HCT116 (cell line): ENCODE measurements at regions not wholly inside any gene's neighbourhood (a gene's known extent, or its start where the extent isn't known, plus 50 kb on each side); places are given as distances from the start of the nearest gene placed in this dataset.

Source experiments
- ATAC-seq: fragments of 200-7000 bp; cut with Tn5 transposase; 2 replicates; pipeline ENCODE4 v1.9.1; 2020; ENCODE audit warnings: mild to moderate bottlenecking, moderate library complexity
- BruUV-seq: library from RNA; stranded (reverse); fragments of 400-500 nt; replicated peaks from 2 replicates; lab custom pipeline; 2021; lab: Mats Ljungman, UMichigan
- CTCF ChIA-PET: fragments of 300-600 bp; sonication (Branson Sonifier 250); formaldehyde crosslinking; loops from one replicate; lab custom pipeline; 2021; ENCODE audit warnings: antibody characterized with exemption; lab: Charles Lee
- POLR2A ChIA-PET: fragments of 300-600, 350-600 bp; sonication (Branson Sonifier 250); formaldehyde crosslinking; loops from one replicate; lab custom pipeline; 2021; ENCODE audit warnings: antibody characterized with exemption; lab: Charles Lee
- RAD21 ChIA-PET, 2 experiments: fragments of 300-600 bp; sonication (Branson Sonifier 250); formaldehyde crosslinking; loops; one replicate each; lab custom pipeline; 2023; ENCODE audit warnings: low total read pairs in 2 of 2; ENCODE audit not compliant: uncharacterized antibody in 2 of 2, unreplicated experiment in 2 of 2, low non-redundant PET in 1 of 2; lab: Charles Lee
- DNase-seq: peaks from one replicate; pipeline ENCODE4 v3.0.0-alpha.2; 2010; ENCODE audit warnings: low read depth, low spot score
- H2AFZ ChIP-seq: fragments of 200-600 bp; shearing (Covaris generic), sonication (generic); 2 replicates; pipeline ENCODE4 v1.6.1; 2017; ENCODE audit warnings: low read depth, mixed run types, mixed read lengths, antibody characterized with exemption, low read length; ENCODE audit not compliant: poor library complexity, severe bottlenecking
- H3K27ac ChIP-seq: 2 replicates; pipeline ENCODE4 v1.5.1; 2012; ENCODE audit warnings: low read depth, low read length
- H3K27me3 ChIP-seq: fragments of 200-600 bp; sonication (generic); 2 replicates; pipeline ENCODE4 v1.6.1; 2016; ENCODE audit warnings: mixed run types, low read length, mixed read lengths; ENCODE audit not compliant: insufficient read depth
- H3K36me3 ChIP-seq, 2 experiments: fragments of 200-500 bp in 1 of 2; fragments of 200-600 bp in 1 of 2; sonication (Bioruptor generic) in 1 of 2; sonication (generic) in 1 of 2; 2 replicates each; pipeline versions ENCODE4 v1.5.1 to v1.6.1; 2014 to 2016; ENCODE audit warnings: low read length in 2 of 2, inconsistent platforms in 1 of 2, mixed read lengths in 1 of 2, mixed run types in 1 of 2; ENCODE audit not compliant: insufficient read depth in 2 of 2, control insufficient read depth in 1 of 2
- H3K4me1 ChIP-seq, 2 experiments: fragments of 200-600 bp in 1 of 2; sonication (generic) in 1 of 2; 2 replicates each; pipeline versions ENCODE4 v1.5.1 to v1.6.1; 2012 to 2017; ENCODE audit warnings: low read length in 2 of 2, inconsistent platforms in 1 of 2, mild to moderate bottlenecking in 1 of 2, mixed read lengths in 1 of 2, mixed run types in 1 of 2, moderate library complexity in 1 of 2; ENCODE audit not compliant: insufficient read depth in 2 of 2, control insufficient read depth in 1 of 2
- H3K4me2 ChIP-seq: fragments of 200-600 bp; sonication (generic); 2 replicates; pipeline ENCODE4 v1.6.1; 2017; ENCODE audit warnings: mixed run types, low read length, mixed read lengths
- H3K4me3 ChIP-seq, 2 experiments: fragments of 200-600 bp in 1 of 2; sonication (generic) in 1 of 2; replicated peaks in 1 of 2; 2 replicates each; pipeline ENCODE4 v1.5.1; 2011 to 2016; ENCODE audit warnings: low read length in 2 of 2, control low read depth in 1 of 2, low read depth in 1 of 2, mild to moderate bottlenecking in 1 of 2, mixed read lengths in 1 of 2, mixed run types in 1 of 2
- H3K79me2 ChIP-seq: fragments of 200-600 bp; sonication (generic); 2 replicates; pipeline ENCODE4 v1.6.1; 2017; ENCODE audit warnings: mild to moderate bottlenecking, mixed run types, low read length, moderate library complexity, mixed read lengths; ENCODE audit not compliant: insufficient read depth
- H3K9ac ChIP-seq: fragments of 200-600 bp; sonication (generic); 2 replicates; pipeline ENCODE4 v1.6.1; 2016; ENCODE audit warnings: low read length, mixed read lengths
- H3K9me2 ChIP-seq: fragments of 200-600 bp; sonication (generic), shearing (Covaris generic); 2 replicates; pipeline ENCODE4 v1.6.1; 2017; ENCODE audit warnings: mixed run types, mild to moderate bottlenecking, moderate library complexity; ENCODE audit not compliant: insufficient read depth
- H3K9me3 ChIP-seq, 2 experiments: fragments of 200-500 bp in 1 of 2; fragments of 200-600 bp in 1 of 2; sonication (Bioruptor generic) in 1 of 2; sonication (generic) in 1 of 2; 2 replicates each; pipeline ENCODE4 v1.6.1; 2014 to 2017; ENCODE audit warnings: low read length in 2 of 2, mixed read lengths in 2 of 2, inconsistent platforms in 1 of 2, low read depth in 1 of 2, mild to moderate bottlenecking in 1 of 2, mixed run types in 1 of 2, moderate library complexity in 1 of 2; ENCODE audit not compliant: control insufficient read depth in 1 of 2, insufficient read depth in 1 of 2
- H4K20me1 ChIP-seq: fragments of 200-600 bp; sonication (generic), shearing (Covaris generic); 2 replicates; pipeline ENCODE4 v1.6.1; 2017; ENCODE audit warnings: mixed run types, mild to moderate bottlenecking, moderate library complexity; ENCODE audit not compliant: insufficient read depth
- CBX3 ChIP-seq: IDR thresholded peaks from 2 replicates; pipeline ENCODE4 v1.6.1; 2012; ENCODE audit warnings: low read depth
- EGR1 ChIP-seq: IDR thresholded peaks from 2 replicates; pipeline ENCODE4 v1.6.1; 2012; ENCODE audit warnings: low read depth
- ELF1 ChIP-seq: IDR thresholded peaks from 2 replicates; pipeline ENCODE4 v1.6.1; 2012; ENCODE audit warnings: low read depth, borderline replicate concordance
- EZH2 ChIP-seq: fragments of 200-600 bp; sonication (generic); IDR thresholded peaks from 2 replicates; pipeline ENCODE4 v1.6.1; 2017; ENCODE audit warnings: antibody characterized with exemption, mixed run types
- SIN3A ChIP-seq: IDR thresholded peaks from 2 replicates; pipeline ENCODE4 v1.6.1; 2012; ENCODE audit warnings: low read depth
- SP1 ChIP-seq: IDR thresholded peaks from 2 replicates; pipeline ENCODE4 v1.6.1; 2012; ENCODE audit warnings: low read depth
- SRF ChIP-seq: IDR thresholded peaks from 2 replicates; pipeline ENCODE4 v1.6.1; 2012; ENCODE audit warnings: low read depth
- ZBTB33 ChIP-seq: IDR thresholded peaks from 2 replicates; pipeline ENCODE4 v1.6.1; 2011; ENCODE audit warnings: mild to moderate bottlenecking, low read length, moderate library complexity; ENCODE audit not compliant: insufficient replicate concordance; ENCODE audit errors: extremely low read depth
- intact Hi-C: fragments of 100-400 bp; cut with micrococcal nuclease; formaldehyde crosslinking; loops from 2 replicates; pipeline ENCODE4 v1.10.0; 2022
- TF ChIP-seq, protein P1 (sequence below): IDR thresholded peaks from 2 replicates; pipeline ENCODE4 v1.6.1; 2012; ENCODE audit warnings: low read depth

DNA sequence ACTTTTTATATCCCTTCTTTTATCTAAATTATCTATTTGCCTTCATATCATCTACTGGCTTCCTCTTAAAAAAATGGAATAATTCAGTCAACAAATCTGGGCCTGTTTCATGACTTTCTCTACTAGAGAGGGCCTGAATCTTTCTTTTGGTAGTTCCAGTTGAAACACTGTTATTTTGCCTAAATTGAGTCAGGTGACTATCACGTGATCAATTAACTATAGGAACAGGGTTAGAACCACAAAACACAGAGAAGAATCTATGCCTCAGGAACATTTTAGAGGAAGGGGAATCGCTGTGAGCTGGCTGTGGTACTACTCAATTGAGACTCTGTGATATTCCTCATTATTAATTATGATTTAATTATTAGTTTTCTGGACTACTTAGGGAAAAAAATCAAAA, 736.7 kb upstream of the PITX2 start:
- H3K36me3 ChIP-seq = no peaks in the 10 kb centered on the region
- H3K9me2 ChIP-seq = no peaks in the 10 kb centered on the region
- H3K4me1 ChIP-seq = no peaks in the 10 kb centered on the region
- intact Hi-C loops = no loop called here
- no peak overlapping the region for H3K4me3 ChIP-seq
- no peaks in the 10 kb centered on the region for H3K79me2 ChIP-seq
- TF ChIP-seq ELF1 = no peak
- DNase-seq = no peak
- no peak for ATAC-seq
- H3K4me2 ChIP-seq = no peak overlapping the region
- H3K9ac ChIP-seq = no peak overlapping the region
- H4K20me1 ChIP-seq = no peaks in the 10 kb centered on the region
- ChIA-PET CTCF (no interaction called here), POLR2A (no interaction called here), RAD21 (no interaction called here)
- H3K27ac ChIP-seq = no peak overlapping the region
- no peaks in the 10 kb centered on the region for H3K27me3 ChIP-seq
- BruUV-seq = no TSS peak
- no peak overlapping the region for H2AFZ ChIP-seq
- H3K9me3 ChIP-seq = no peaks in the 10 kb centered on the region

DNA sequence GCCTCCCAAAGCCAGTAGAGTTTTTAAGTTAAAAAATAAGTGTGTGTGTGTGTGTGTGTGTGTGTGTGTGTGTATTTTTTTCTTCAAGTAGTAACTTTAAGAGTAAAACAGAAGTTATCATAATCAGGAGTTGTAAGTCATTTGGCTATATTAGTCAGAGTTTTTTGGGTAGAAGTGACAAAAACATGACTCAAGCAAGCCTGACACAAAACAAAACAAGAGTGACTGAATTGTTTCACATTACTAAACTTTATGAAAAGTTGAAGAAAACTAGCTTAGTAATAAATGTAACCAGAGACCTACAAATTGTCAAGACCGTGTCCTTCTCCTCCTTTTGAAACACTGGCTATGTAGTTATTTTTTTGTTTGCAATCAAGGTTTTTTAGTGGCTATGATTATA, 738.0 kb upstream of the PITX2 start:
- Histone ChIP-seq H3K27ac (no peak overlapping the region), H3K9ac (no peak overlapping the region), H2AFZ (no peak overlapping the region), H3K9me3 (no peaks in the 10 kb centered on the region), H3K27me3 (no peaks in the 10 kb centered on the region), H4K20me1 (no peaks in the 10 kb centered on the region), H3K4me2 (no peak overlapping the region), H3K9me2 (no peaks in the 10 kb centered on the region), H3K4me3 (no peak overlapping the region), H3K4me1 (no peaks in the 10 kb centered on the region), H3K36me3 (no peaks in the 10 kb centered on the region), H3K79me2 (no peaks in the 10 kb centered on the region)
- ChIA-PET CTCF (no interaction called here), POLR2A (no interaction called here), RAD21 (no interaction called here)
- no TSS peak for BruUV-seq
- TF ChIP-seq CBX3 = no peak
- TF ChIP-seq EGR1 = no peak
- TF ChIP-seq SRF = no peak
- no peak for TF ChIP-seq ZBTB33
- no peak for TF ChIP-seq ELF1
- no peak for TF ChIP-seq SIN3A
- TF ChIP-seq, protein P1, sequence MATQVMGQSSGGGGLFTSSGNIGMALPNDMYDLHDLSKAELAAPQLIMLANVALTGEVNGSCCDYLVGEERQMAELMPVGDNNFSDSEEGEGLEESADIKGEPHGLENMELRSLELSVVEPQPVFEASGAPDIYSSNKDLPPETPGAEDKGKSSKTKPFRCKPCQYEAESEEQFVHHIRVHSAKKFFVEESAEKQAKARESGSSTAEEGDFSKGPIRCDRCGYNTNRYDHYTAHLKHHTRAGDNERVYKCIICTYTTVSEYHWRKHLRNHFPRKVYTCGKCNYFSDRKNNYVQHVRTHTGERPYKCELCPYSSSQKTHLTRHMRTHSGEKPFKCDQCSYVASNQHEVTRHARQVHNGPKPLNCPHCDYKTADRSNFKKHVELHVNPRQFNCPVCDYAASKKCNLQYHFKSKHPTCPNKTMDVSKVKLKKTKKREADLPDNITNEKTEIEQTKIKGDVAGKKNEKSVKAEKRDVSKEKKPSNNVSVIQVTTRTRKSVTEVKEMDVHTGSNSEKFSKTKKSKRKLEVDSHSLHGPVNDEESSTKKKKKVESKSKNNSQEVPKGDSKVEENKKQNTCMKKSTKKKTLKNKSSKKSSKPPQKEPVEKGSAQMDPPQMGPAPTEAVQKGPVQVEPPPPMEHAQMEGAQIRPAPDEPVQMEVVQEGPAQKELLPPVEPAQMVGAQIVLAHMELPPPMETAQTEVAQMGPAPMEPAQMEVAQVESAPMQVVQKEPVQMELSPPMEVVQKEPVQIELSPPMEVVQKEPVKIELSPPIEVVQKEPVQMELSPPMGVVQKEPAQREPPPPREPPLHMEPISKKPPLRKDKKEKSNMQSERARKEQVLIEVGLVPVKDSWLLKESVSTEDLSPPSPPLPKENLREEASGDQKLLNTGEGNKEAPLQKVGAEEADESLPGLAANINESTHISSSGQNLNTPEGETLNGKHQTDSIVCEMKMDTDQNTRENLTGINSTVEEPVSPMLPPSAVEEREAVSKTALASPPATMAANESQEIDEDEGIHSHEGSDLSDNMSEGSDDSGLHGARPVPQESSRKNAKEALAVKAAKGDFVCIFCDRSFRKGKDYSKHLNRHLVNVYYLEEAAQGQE = no peak
- no peak for TF ChIP-seq EZH2
- no peak for TF ChIP-seq SP1
- no peak for ATAC-seq
- no peak for DNase-seq
- intact Hi-C loops = no loop called here
